Activated naive CD4-positive, alpha-beta T cell treated with anti-CD3 and anti-CD28 coated beads for 36 hours (primary cell): ENCODE measurements at regions not wholly inside any gene's neighbourhood (a gene's known extent, or its start where the extent isn't known, plus 50 kb on each side); places are given as distances from the start of the nearest gene placed in this dataset.
"Not testable (repeated sequence)": the region's sequence is repeated elsewhere in the genome, so short reads cannot be mapped to it uniquely, and the experiment has no call there.

Experiments
- CTCF ChIA-PET: fragments of 350-600 bp; sonication (Branson Sonifier 250); formaldehyde crosslinking; loops from one replicate; lab custom pipeline; 2021; ENCODE audit warnings: antibody characterized with exemption; lab: Charles Lee
- DNase-seq: peaks from one replicate; pipeline ENCODE4 v3.0.0-alpha.2; 2020
- H3K27ac Mint-ChIP-seq: one replicate; pipeline ENCODE4 v1.8.0; 2021; ENCODE audit warnings: mild to moderate bottlenecking, mixed read lengths
- H3K27me3 Mint-ChIP-seq: one replicate; pipeline ENCODE4 v1.8.0; 2021; ENCODE audit warnings: low read depth, mixed read lengths
- H3K36me3 Mint-ChIP-seq: one replicate; pipeline ENCODE4 v1.8.0; 2021; ENCODE audit warnings: low read depth, mixed read lengths
- H3K4me1 Mint-ChIP-seq: one replicate; pipeline ENCODE4 v1.8.0; 2021; ENCODE audit warnings: low read depth, mixed read lengths
- H3K4me3 Mint-ChIP-seq: one replicate; pipeline ENCODE4 v1.8.0; 2021; ENCODE audit warnings: mild to moderate bottlenecking, moderate library complexity, mixed read lengths
- H3K9me3 Mint-ChIP-seq: one replicate; pipeline ENCODE4 v1.8.0; 2021; ENCODE audit warnings: mixed read lengths
- intact Hi-C: fragments of 100-400 bp; cut with micrococcal nuclease; formaldehyde crosslinking; loops from one replicate; pipeline ENCODE4 v1.15.1; 2023

- H3K4me1 Mint-ChIP-seq = no peaks in the 10 kb centered on the region
- DNase-seq = no peak
- H3K27ac Mint-ChIP-seq = no peak overlapping the region
- intact Hi-C loops = no loop called here
- peaks cover 8% of the 10 kb centered on the region for H3K9me3 Mint-ChIP-seq
- H3K4me3 Mint-ChIP-seq = no peak overlapping the region
- H3K36me3 Mint-ChIP-seq = no peaks in the 10 kb centered on the region
- CTCF ChIA-PET = no interaction called here
- no peaks in the 10 kb centered on the region for H3K27me3 Mint-ChIP-seq
Observed at GRCh38 chr3:6733699-6734394, 127.1 kb upstream of the GRM7 start.

DNA sequence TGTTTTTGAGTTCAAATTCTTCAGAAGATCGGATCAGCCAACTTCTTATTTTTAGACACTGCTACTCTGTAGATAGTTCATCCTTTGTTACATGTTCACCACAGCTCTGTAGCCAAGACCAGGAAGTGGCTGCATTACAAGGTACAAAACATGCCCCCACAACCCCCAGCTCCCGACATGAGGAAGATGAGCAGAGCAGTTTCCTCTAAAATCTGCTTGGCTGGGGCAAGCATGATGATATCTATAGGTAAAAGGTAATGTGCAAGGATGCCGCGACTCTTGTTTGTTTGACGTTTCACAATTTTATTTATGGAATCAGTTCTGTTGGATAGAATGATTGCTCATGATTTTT, 126.5 kb upstream of the GRM7 start:
- CTCF ChIA-PET = no interaction called here
- intact Hi-C loops = no loop called here
- Mint-ChIP-seq H3K9me3 (peaks cover 9% of the 10 kb centered on the region), H3K4me1 (no peaks in the 10 kb centered on the region), H3K36me3 (no peaks in the 10 kb centered on the region), H3K4me3 (no peak overlapping the region), H3K27ac (no peak overlapping the region), H3K27me3 (no peaks in the 10 kb centered on the region)
- DNase-seq = no peak

- no peaks in the 10 kb centered on the region for H3K36me3 Mint-ChIP-seq
- H3K27me3 Mint-ChIP-seq = no peaks in the 10 kb centered on the region
- CTCF ChIA-PET = no interaction called here
- intact Hi-C loops = no loop called here
- H3K4me1 Mint-ChIP-seq = no peaks in the 10 kb centered on the region
- H3K27ac Mint-ChIP-seq = no peak overlapping the region
- no peak for DNase-seq
- H3K4me3 Mint-ChIP-seq = no peak overlapping the region
- peaks cover 7% of the 10 kb centered on the region for H3K9me3 Mint-ChIP-seq
Observed at GRCh38 chr3:6736836-6737629, 123.9 kb upstream of the GRM7 start.

GRCh38 chr3:6737630-6738029, 123.3 kb upstream of the GRM7 start:
- H3K4me1 Mint-ChIP-seq = no peaks in the 10 kb centered on the region
- H3K27ac Mint-ChIP-seq = no peak overlapping the region
- H3K27me3 Mint-ChIP-seq = no peaks in the 10 kb centered on the region
- H3K9me3 Mint-ChIP-seq = peaks cover 7% of the 10 kb centered on the region
- H3K36me3 Mint-ChIP-seq = no peaks in the 10 kb centered on the region
- CTCF ChIA-PET = no interaction called here
- no peak overlapping the region for H3K4me3 Mint-ChIP-seq
- intact Hi-C loops = no loop called here
- DNase-seq = no peak

GRCh38 chr3:6739288-6739687, 121.6 kb upstream of the GRM7 start:
- no peaks in the 10 kb centered on the region for H3K36me3 Mint-ChIP-seq

GRCh38 chr3:6743067-6743720, 117.7 kb upstream of the GRM7 start:
- H3K27ac Mint-ChIP-seq = no peak overlapping the region
- CTCF ChIA-PET = no interaction called here
- H3K9me3 Mint-ChIP-seq = peaks cover 4% of the 10 kb centered on the region
- no peaks in the 10 kb centered on the region for H3K36me3 Mint-ChIP-seq
- no peak overlapping the region for H3K4me3 Mint-ChIP-seq
- no peak for DNase-seq
- H3K4me1 Mint-ChIP-seq = no peaks in the 10 kb centered on the region
- intact Hi-C loops = no loop called here
- H3K27me3 Mint-ChIP-seq = no peaks in the 10 kb centered on the region

More at GRCh38 chr3:6739288-6739687, 121.6 kb upstream of the GRM7 start:
- Mint-ChIP-seq H3K27ac (no peak overlapping the region), H3K4me1 (no peaks in the 10 kb centered on the region), H3K9me3 (peaks cover 9% of the 10 kb centered on the region), H3K27me3 (no peaks in the 10 kb centered on the region), H3K4me3 (no peak overlapping the region)
- no peak for DNase-seq
- intact Hi-C loops = no loop called here
- CTCF ChIA-PET = no interaction called here

GRCh38 chr3:6746443-6746842, 114.5 kb upstream of the GRM7 start:
- CTCF ChIA-PET = no interaction called here
- H3K27ac Mint-ChIP-seq = no peak overlapping the region
- no peak for DNase-seq

GRCh38 chr3:6747017-6747416, 113.9 kb upstream of the GRM7 start:
- Mint-ChIP-seq H3K4me3 (no peak overlapping the region), H3K9me3 (peaks cover 2% of the 10 kb centered on the region), H3K27me3 (no peaks in the 10 kb centered on the region), H3K4me1 (no peaks in the 10 kb centered on the region), H3K36me3 (no peaks in the 10 kb centered on the region), H3K27ac (no peak overlapping the region)
- CTCF ChIA-PET = no interaction called here
- no peak for DNase-seq
- intact Hi-C loops = no loop called here

More at GRCh38 chr3:6746443-6746842, 114.5 kb upstream of the GRM7 start:
- intact Hi-C loops = no loop called here
- H3K27me3 Mint-ChIP-seq = no peaks in the 10 kb centered on the region
- H3K36me3 Mint-ChIP-seq = no peaks in the 10 kb centered on the region
- H3K4me3 Mint-ChIP-seq = no peak overlapping the region
- peaks cover 2% of the 10 kb centered on the region for H3K9me3 Mint-ChIP-seq
- H3K4me1 Mint-ChIP-seq = no peaks in the 10 kb centered on the region

DNA sequence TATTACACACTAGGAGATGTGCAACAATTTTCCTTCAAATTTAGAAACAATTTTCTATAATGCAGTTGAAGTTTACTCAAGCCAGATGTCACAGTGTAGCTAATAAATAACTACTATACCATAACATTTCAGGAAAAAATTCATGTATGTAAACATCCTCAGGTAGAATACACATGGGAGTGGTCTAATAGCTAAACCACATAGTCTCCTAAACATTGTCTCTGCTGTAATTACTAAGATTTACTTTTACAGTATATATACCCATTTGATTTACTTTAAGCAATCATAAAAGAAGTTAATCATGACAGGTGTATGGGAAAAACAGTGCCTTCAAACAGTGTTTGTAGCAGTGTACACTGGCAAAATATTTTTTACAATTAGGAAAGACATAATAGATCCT, 110.1 kb upstream of the GRM7 start:
- H3K27me3 Mint-ChIP-seq = no peaks in the 10 kb centered on the region
- no peaks in the 10 kb centered on the region for H3K36me3 Mint-ChIP-seq
- intact Hi-C loops = no loop called here
- no peak overlapping the region for H3K27ac Mint-ChIP-seq
- H3K9me3 Mint-ChIP-seq = peaks cover 6% of the 10 kb centered on the region
- no peak for DNase-seq
- CTCF ChIA-PET = no interaction called here
- H3K4me1 Mint-ChIP-seq = no peaks in the 10 kb centered on the region
- no peak overlapping the region for H3K4me3 Mint-ChIP-seq

DNA sequence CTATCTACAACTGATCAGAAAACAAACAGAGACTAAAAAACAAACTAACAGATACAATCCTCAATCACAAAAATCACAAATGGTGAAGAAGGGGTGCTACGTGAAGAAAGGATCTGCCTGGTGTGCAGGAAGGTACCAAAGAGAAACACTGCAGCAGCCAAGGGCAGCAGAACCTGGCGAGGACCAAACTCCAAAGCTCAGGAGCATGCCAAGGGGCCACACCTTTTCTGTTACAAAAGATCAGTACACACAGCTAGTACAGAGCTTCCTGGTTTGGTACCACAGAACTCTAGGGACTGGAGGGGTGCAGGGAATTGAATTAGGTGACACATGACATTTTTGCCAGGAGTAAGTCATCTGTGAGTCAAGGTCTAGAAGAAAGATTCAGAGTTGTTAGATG, 107.4 kb upstream of the GRM7 start:
- CTCF ChIA-PET = no interaction called here
- Mint-ChIP-seq H3K9me3 (peaks cover 6% of the 10 kb centered on the region), H3K4me3 (no peak overlapping the region), H3K27ac (no peak overlapping the region), H3K27me3 (no peaks in the 10 kb centered on the region), H3K36me3 (no peaks in the 10 kb centered on the region), H3K4me1 (no peaks in the 10 kb centered on the region)
- intact Hi-C loops = no loop called here
- no peak for DNase-seq

- H3K4me3 Mint-ChIP-seq, H3K36me3 Mint-ChIP-seq, H3K4me1 Mint-ChIP-seq, H3K27me3 Mint-ChIP-seq, DNase-seq, CTCF ChIA-PET, H3K9me3 Mint-ChIP-seq, H3K27ac Mint-ChIP-seq, intact Hi-C loops: not testable (repeated sequence)
Observed at GRCh38 chr3:6769532-6770396, 91.2 kb upstream of the GRM7 start.

DNA sequence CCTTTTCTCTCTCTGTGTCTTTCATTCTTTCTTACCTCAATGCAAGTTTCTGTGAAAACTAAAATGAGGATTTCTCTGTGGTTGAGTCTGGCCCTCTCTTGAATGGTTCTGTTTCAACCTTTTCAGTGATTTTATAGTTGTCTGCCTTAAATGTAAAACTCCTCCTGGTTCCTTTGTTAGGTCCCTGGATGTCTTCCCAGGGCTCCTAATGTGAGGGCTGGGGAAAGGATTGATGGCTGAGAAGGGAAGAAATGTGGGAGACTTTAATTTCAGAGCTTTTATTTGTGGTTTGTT, 90.6 kb upstream of the GRM7 start:
- Mint-ChIP-seq H3K9me3 (peaks cover 7% of the 10 kb centered on the region), H3K4me1 (no peaks in the 10 kb centered on the region), H3K27ac (no peak overlapping the region), H3K27me3 (no peaks in the 10 kb centered on the region), H3K4me3 (no peak overlapping the region), H3K36me3 (no peaks in the 10 kb centered on the region)
- CTCF ChIA-PET = no interaction called here
- intact Hi-C loops = no loop called here
- DNase-seq = no peak
